K562 (cell line): ENCODE measurements at regions not wholly inside any gene's neighbourhood (a gene's known extent, or its start where the extent isn't known, plus 50 kb on each side); places are given as distances from the start of the nearest gene placed in this dataset.
"Not testable (repeated sequence)": the region's sequence is repeated elsewhere in the genome, so short reads cannot be mapped to it uniquely, and the experiment has no call there.

ENCODE experiments used
- ATAC-seq: fragments of 200-7000 bp; cut with Tn5 transposase; 3 replicates; pipeline ENCODE4 v1.9.1; 2020; ENCODE audit warnings: moderate library complexity
- BruUV-seq: library from RNA; stranded (reverse); fragments of 400-500 nt; replicated peaks from 2 replicates; lab custom pipeline; 2021; lab: Mats Ljungman, UMichigan
- CTCF ChIA-PET: fragments of 300-600 bp; formaldehyde crosslinking; extraction: SDS; loops from one replicate; lab custom pipeline; 2021; ENCODE audit warnings: low intra/inter-chr PET ratio; lab: Yijun Ruan, JAX
- POLR2A ChIA-PET: fragments of 300-600, 350-650 bp; sonication (Branson Sonifier 250); formaldehyde crosslinking; extraction: SDS; loops from one replicate; lab custom pipeline; 2021; ENCODE audit warnings: antibody characterized with exemption, inconsistent platforms; lab: Yijun Ruan, JAX
- DNase-seq, 4 experiments: peaks; one replicate each; pipeline versions ENCODE4 v3.0.0 to v3.0.0-alpha.2; 2011 to 2018; ENCODE audit warnings: low spot score in 3 of 4, mixed read lengths in 3 of 4; ENCODE audit errors: extremely low read depth in 1 of 4
- FAIRE-seq: peaks from 2 replicates; lab custom pipeline; 2011; peaks lifted over from hg19 to GRCh38; lab: Jason Lieb, UNC
- H2AFZ ChIP-seq: 2 replicates; pipeline ENCODE4 v1.6.0; 2011; ENCODE audit warnings: low read depth, low read length, control low read depth, inconsistent platforms
- H3K27ac ChIP-seq: fragments of 200-600 bp; 3 replicates; pipeline ENCODE4 v1.8.0; 2011; ENCODE audit warnings: low read depth, mild to moderate bottlenecking, control low read depth, inconsistent platforms, low read length, moderate library complexity, mixed read lengths; ENCODE audit errors: extremely low read depth
- H3K27me3 ChIP-seq, 2 experiments: fragments of 300-600 bp in 1 of 2; 2 replicates in 1 of 2; 3 replicates in 1 of 2; pipeline versions ENCODE4 v1.6.0 to v1.8.0; 2011; ENCODE audit warnings: inconsistent platforms in 2 of 2, low read length in 2 of 2, mild to moderate bottlenecking in 1 of 2, mixed read lengths in 1 of 2, moderate library complexity in 1 of 2; ENCODE audit not compliant: control insufficient read depth in 2 of 2, insufficient read depth in 2 of 2
- H3K36me3 ChIP-seq: fragments of 300-600 bp; 3 replicates; pipeline ENCODE4 v1.8.0; 2011; ENCODE audit warnings: mild to moderate bottlenecking, low read length, inconsistent platforms; ENCODE audit not compliant: control insufficient read depth, insufficient read depth
- H3K4me1 ChIP-seq, 2 experiments: fragments of 200-600 bp in 1 of 2; replicated peaks in 1 of 2; 2 replicates in 1 of 2; 3 replicates in 1 of 2; pipeline versions ENCODE4 v1.5.1 to v1.8.0; 2011; ENCODE audit warnings: inconsistent platforms in 2 of 2, low read length in 2 of 2, mild to moderate bottlenecking in 1 of 2, mixed read lengths in 1 of 2, moderate library complexity in 1 of 2; ENCODE audit not compliant: control insufficient read depth in 2 of 2, insufficient read depth in 2 of 2
- H3K4me2 ChIP-seq: 2 replicates; pipeline ENCODE4 v1.6.1; 2011; ENCODE audit warnings: low read length, control low read depth, inconsistent platforms, mixed read lengths; ENCODE audit not compliant: insufficient read depth
- H3K4me3 ChIP-seq: fragments of 200-600 bp; sonication (generic), shearing (Covaris generic); 2 replicates; pipeline ENCODE4 v1.5.1; 2016; ENCODE audit warnings: control low read depth, inconsistent platforms
- H3K79me2 ChIP-seq: fragments of 200-600 bp; 3 replicates; pipeline ENCODE4 v1.8.0; 2011; ENCODE audit warnings: low read length, inconsistent platforms; ENCODE audit not compliant: control insufficient read depth, insufficient read depth
- H3K9ac ChIP-seq, 2 experiments: 2 replicates each; pipeline versions ENCODE4 v1.6.0 to v1.6.1; 2011; ENCODE audit warnings: low read depth in 2 of 2, low read length in 2 of 2, control low read depth in 1 of 2, inconsistent platforms in 1 of 2, mild to moderate bottlenecking in 1 of 2, mixed read lengths in 1 of 2; ENCODE audit not compliant: insufficient read depth in 1 of 2
- H3K9me1 ChIP-seq: one replicate; pipeline ENCODE4 v1.6.0; 2011; ENCODE audit warnings: inconsistent platforms, mild to moderate bottlenecking, low read length, moderate library complexity; ENCODE audit not compliant: control insufficient read depth, insufficient read depth
- H3K9me3 ChIP-seq: replicated peaks from 2 replicates; pipeline ENCODE4 v1.5.1; 2011; ENCODE audit warnings: low read depth, low read length, inconsistent platforms; ENCODE audit not compliant: control insufficient read depth, insufficient read depth
- H4K20me1 ChIP-seq: replicated peaks from 2 replicates; pipeline ENCODE4 v1.6.1; 2011; ENCODE audit warnings: low read length, inconsistent platforms, mixed read lengths; ENCODE audit not compliant: control insufficient read depth, insufficient read depth
- CBFA2T2 ChIP-seq: fragments of 450-650 bp; conservative IDR thresholded peaks from 2 replicates; pipeline ENCODE4 v1.6.1; 2017; ENCODE audit warnings: mild to moderate bottlenecking
- ETV5 ChIP-seq: sonication (generic); formaldehyde crosslinking; IDR thresholded peaks from 2 replicates; pipeline ENCODE4 v1.4.0; 2020; ENCODE audit warnings: low read depth, mild to moderate bottlenecking, missing genetic modification reagents
- EZH2 ChIP-seq: IDR thresholded peaks from 2 replicates; pipeline ENCODE4 v1.6.1; 2012; ENCODE audit warnings: low read depth, mild to moderate bottlenecking, inconsistent platforms, low read length, borderline replicate concordance
- POU5F1 ChIP-seq: fragments of 150-350 bp; IDR thresholded peaks from 2 replicates; pipeline ENCODE4 v1.6.1; 2014; ENCODE audit warnings: borderline replicate concordance, low read length, low read depth, mild to moderate bottlenecking; ENCODE audit not compliant: partially characterized antibody
- SMAD2 ChIP-seq: fragments of 150-350 bp; IDR thresholded peaks from 2 replicates; pipeline ENCODE4 v1.6.1; 2014; ENCODE audit warnings: low read depth, mild to moderate bottlenecking, low read length
- WHSC1 ChIP-seq: IDR thresholded peaks from one replicate; pipeline ENCODE4 v1.6.1; 2012; ENCODE audit warnings: low read length, control low read depth, inconsistent platforms
- ZNF263 ChIP-seq: sonication (generic); formaldehyde crosslinking; IDR thresholded peaks from 2 replicates; pipeline ENCODE4 v1.8.0; 2022; ENCODE audit warnings: mild to moderate bottlenecking, missing genetic modification reagents, borderline replicate concordance
- WGBS: fragments of 100-300 bp; shearing (Covaris generic); methylation state at CpG from one replicate; pipeline ENCODE4 v1.1.6; 2016; ENCODE audit warnings: low coverage, mixed read lengths; ENCODE audit not compliant: insufficient coverage; ENCODE audit errors: missing lambda C conversion rate; 5-methylcytosine and 5-hydroxymethylcytosine counted together
- in situ Hi-C: fragments of 300-500 bp; cut with MboI; formaldehyde crosslinking; loops from 4 replicates; pipeline ENCODE4 v1.15.0; 2018; ENCODE audit warnings: inconsistent platforms, mixed read lengths
- intact Hi-C: fragments of 100-400 bp; cut with micrococcal nuclease; formaldehyde crosslinking; loops from 2 replicates; pipeline ENCODE4 v1.14.2; 2022
- TF ChIP-seq, protein P1 (sequence below): fragments of 450-650 bp; formaldehyde crosslinking; IDR thresholded peaks from 2 replicates; pipeline ENCODE4 v1.4.0; 2022; ENCODE audit warnings: missing genetic modification characterization
- TF ChIP-seq, protein P2 (sequence below): sonication (generic); formaldehyde crosslinking; IDR thresholded peaks from 2 replicates; pipeline ENCODE4 v1.8.1; 2022; ENCODE audit warnings: missing genetic modification reagents

DNA sequence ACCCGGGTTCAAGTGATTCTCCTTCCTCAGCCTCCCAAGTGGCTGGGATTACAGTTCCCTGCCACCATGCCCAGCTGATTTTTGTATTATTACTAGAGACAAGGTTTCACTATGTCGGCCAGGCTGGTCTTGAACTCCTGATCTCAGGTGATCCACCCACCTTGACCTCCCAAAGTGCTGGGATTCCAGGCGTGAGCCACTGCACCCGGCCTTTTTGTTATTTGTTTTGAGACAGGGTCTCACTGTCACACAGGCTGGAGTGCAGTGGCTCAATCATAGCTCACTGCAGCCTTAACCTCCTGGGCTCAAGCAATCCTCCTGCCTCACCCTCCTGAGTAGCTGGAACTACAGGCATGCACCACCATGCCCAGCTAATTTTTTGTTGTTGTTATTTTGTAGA, 104.8 kb upstream of the CARD11 start:
- not testable (repeated sequence) for DNase-seq

GRCh38 chr7:3149231-3149995, 105.7 kb upstream of the CARD11 start:
- CTCF ChIA-PET, result no interaction called here
- in situ Hi-C loops, result no loop called here

More for the DNA sequence above, 104.8 kb upstream of the CARD11 start:
- H3K36me3 ChIP-seq, H3K4me3 ChIP-seq, intact Hi-C loops, H3K9ac ChIP-seq, H4K20me1 ChIP-seq, H3K9me1 ChIP-seq, H2AFZ ChIP-seq, BruUV-seq, POLR2A ChIA-PET, H3K27ac ChIP-seq, CTCF ChIA-PET, H3K79me2 ChIP-seq, in situ Hi-C loops, H3K9me3 ChIP-seq, H3K4me2 ChIP-seq, ATAC-seq, FAIRE-seq: not testable (repeated sequence)
- Histone ChIP-seq H3K27me3 (peaks cover 0 to 17% of the 10 kb centered on the region in 2 experiments; a peak in 2 of 5 replicates), H3K4me1 (peaks cover 6 to 11% of the 10 kb centered on the region in 2 experiments; a peak in 4 of 5 replicates)
- 6% methylated on average over 4 of the region's 4 CpGs for whole genome bisulfite sequencing

More at GRCh38 chr7:3149231-3149995, 105.7 kb upstream of the CARD11 start:
- TF ChIP-seq POU5F1, result no peak
- no peak for TF ChIP-seq WHSC1
- no peak for TF ChIP-seq ZNF263
- TF ChIP-seq, protein P1, sequence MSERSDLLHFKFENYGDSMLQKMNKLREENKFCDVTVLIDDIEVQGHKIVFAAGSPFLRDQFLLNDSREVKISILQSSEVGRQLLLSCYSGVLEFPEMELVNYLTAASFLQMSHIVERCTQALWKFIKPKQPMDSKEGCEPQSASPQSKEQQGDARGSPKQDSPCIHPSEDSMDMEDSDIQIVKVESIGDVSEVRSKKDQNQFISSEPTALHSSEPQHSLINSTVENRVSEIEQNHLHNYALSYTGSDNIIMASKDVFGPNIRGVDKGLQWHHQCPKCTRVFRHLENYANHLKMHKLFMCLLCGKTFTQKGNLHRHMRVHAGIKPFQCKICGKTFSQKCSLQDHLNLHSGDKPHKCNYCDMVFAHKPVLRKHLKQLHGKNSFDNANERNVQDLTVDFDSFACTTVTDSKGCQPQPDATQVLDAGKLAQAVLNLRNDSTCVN (CRISPR knock-in tag), result no peak
- no peak for TF ChIP-seq ETV5 (CRISPR knock-in tag)
- no peak for TF ChIP-seq SMAD2
- TF ChIP-seq, protein P2, sequence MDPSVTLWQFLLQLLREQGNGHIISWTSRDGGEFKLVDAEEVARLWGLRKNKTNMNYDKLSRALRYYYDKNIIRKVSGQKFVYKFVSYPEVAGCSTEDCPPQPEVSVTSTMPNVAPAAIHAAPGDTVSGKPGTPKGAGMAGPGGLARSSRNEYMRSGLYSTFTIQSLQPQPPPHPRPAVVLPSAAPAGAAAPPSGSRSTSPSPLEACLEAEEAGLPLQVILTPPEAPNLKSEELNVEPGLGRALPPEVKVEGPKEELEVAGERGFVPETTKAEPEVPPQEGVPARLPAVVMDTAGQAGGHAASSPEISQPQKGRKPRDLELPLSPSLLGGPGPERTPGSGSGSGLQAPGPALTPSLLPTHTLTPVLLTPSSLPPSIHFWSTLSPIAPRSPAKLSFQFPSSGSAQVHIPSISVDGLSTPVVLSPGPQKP (CRISPR knock-in tag), result no peak
- TF ChIP-seq EZH2, result no peak
- no peak for TF ChIP-seq CBFA2T2
- TF ChIP-seq, all 486 proteins: peak for 0
- Histone ChIP-seq H3K9me1 (no peaks in the 10 kb centered on the region), H3K9ac (no peak overlapping the region), H3K36me3 (no peaks in the 10 kb centered on the region), H3K4me2 (no peak overlapping the region), H3K4me3 (no peak overlapping the region), H3K4me1 (peaks cover 6 to 11% of the 10 kb centered on the region in 2 experiments; a peak in 4 of 5 replicates), H3K27ac (no peak overlapping the region), H4K20me1 (no peaks in the 10 kb centered on the region), H3K9me3 (no peaks in the 10 kb centered on the region), H2AFZ (no peak overlapping the region), H3K79me2 (no peaks in the 10 kb centered on the region), H3K27me3 (peaks cover 0 to 21% of the 10 kb centered on the region in 2 experiments; a peak in 2 of 5 replicates)
- no peak for DNase-seq
- POLR2A ChIA-PET, result no interaction called here
- ATAC-seq, result no peak
- 12% methylated on average over 13 of the region's 13 CpGs for WGBS
- intact Hi-C loops, result no loop called here
- FAIRE-seq, result no peak
- no TSS peak for BruUV-seq
